B cell (primary cell): ENCODE measurements at regions not wholly inside any gene's neighbourhood (a gene's known extent, or its start where the extent isn't known, plus 50 kb on each side); places are given as distances from the start of the nearest gene placed in this dataset.

Experiments used
- ATAC-seq: fragments of 200-7000 bp; cut with Tn5 transposase; one replicate; pipeline ENCODE4 v1.10.0; 2021; ENCODE audit warnings: low read depth, mild to moderate bottlenecking, moderate number of reproducible peaks, moderate library complexity
- CTCF ChIA-PET: fragments of 350-600 bp; sonication (Branson Sonifier 250); formaldehyde crosslinking; loops from one replicate; lab custom pipeline; 2021; ENCODE audit warnings: antibody characterized with exemption, inconsistent platforms; lab: Charles Lee
- POLR2A ChIA-PET: fragments of 350-600 bp; sonication (Branson Sonifier 250); formaldehyde crosslinking; loops from one replicate; lab custom pipeline; 2021; ENCODE audit warnings: antibody characterized with exemption; lab: Charles Lee
- DNase-seq: peaks from one replicate; pipeline ENCODE4 v3.0.0; 2013
- H2AFZ ChIP-seq: 2 replicates; pipeline ENCODE4 v1.6.1; 2012; ENCODE audit warnings: mild to moderate bottlenecking, low read depth, low read length; ENCODE audit not compliant: insufficient read depth, poor library complexity, severe bottlenecking
- H3K27ac ChIP-seq, 2 donors: 1 replicate in 1 of 2; 2 replicates in 1 of 2; pipeline ENCODE4 v1.5.1; 2012 to 2013; ENCODE audit warnings: low read length in 2 of 2, mild to moderate bottlenecking in 2 of 2, moderate library complexity in 1 of 2
- H3K27me3 ChIP-seq, 4 experiments: fragments of 200-600 bp in 1 of 4; sonication (generic) in 1 of 4; replicated peaks in 1 of 4; 1 replicate in 2 of 4; 2 replicates in 2 of 4; pipeline versions ENCODE4 v1.6.1 to v1.7.0; 2013 to 2016; ENCODE audit warnings: low read length in 3 of 4, mild to moderate bottlenecking in 2 of 4, mixed read lengths in 1 of 4, moderate library complexity in 1 of 4; ENCODE audit not compliant: insufficient read depth in 4 of 4, control insufficient read depth in 3 of 4; ENCODE audit errors: control extremely low read depth in 1 of 4
- H3K36me3 ChIP-seq, 2 experiments: replicated peaks in 1 of 2; 1 replicate in 1 of 2; 2 replicates in 1 of 2; pipeline versions ENCODE4 v1.6.1 to v1.7.1; 2013; ENCODE audit warnings: low read length in 1 of 2; ENCODE audit not compliant: insufficient read depth in 2 of 2, control insufficient read depth in 1 of 2; ENCODE audit errors: control extremely low read depth in 1 of 2, extremely low read depth in 1 of 2
- H3K4me1 ChIP-seq, 2 donors: fragments of 200-600 bp in 1 of 2; sonication (generic) in 1 of 2; 1 replicate in 1 of 2; 2 replicates in 1 of 2; pipeline versions ENCODE4 v1.5.1 to v1.6.1; 2013 to 2017; ENCODE audit warnings: low read length in 2 of 2; ENCODE audit not compliant: control insufficient read depth in 2 of 2, insufficient read depth in 2 of 2
- H3K4me2 ChIP-seq: replicated peaks from 2 replicates; pipeline ENCODE3; 2012; ENCODE audit warnings: mild to moderate bottlenecking, low read depth, low read length; ENCODE audit not compliant: poor library complexity, severe bottlenecking
- H3K4me3 ChIP-seq, 5 experiments: fragments of 200-600 bp in 1 of 5; sonication (generic) in 1 of 5; 1 replicate in 3 of 5; 2 replicates in 2 of 5; pipeline versions ENCODE4 v1.5.1 to v1.7.0; 2011 to 2016; ENCODE audit warnings: low read length in 4 of 5, mild to moderate bottlenecking in 4 of 5, low read depth in 2 of 5, control low read depth in 1 of 5, moderate library complexity in 1 of 5; ENCODE audit not compliant: insufficient read depth in 1 of 5; ENCODE audit errors: control extremely low read depth in 1 of 5, extremely low read depth in 1 of 5
- H3K79me2 ChIP-seq: fragments of 200-600 bp; sonication (generic); one replicate; pipeline ENCODE4 v1.6.0; 2016; ENCODE audit warnings: low read length; ENCODE audit not compliant: control insufficient read depth, insufficient read depth
- H3K9ac ChIP-seq: fragments of 200-600 bp; sonication (generic); 2 replicates; pipeline ENCODE4 v1.6.1; 2017; ENCODE audit warnings: mild to moderate bottlenecking, low read length, moderate library complexity
- H3K9me3 ChIP-seq, 3 donors: one replicate each; pipeline versions ENCODE4 v1.6.1 to v1.7.1; 2013; ENCODE audit warnings: low read length in 2 of 3; ENCODE audit not compliant: control insufficient read depth in 2 of 3, insufficient read depth in 1 of 3; ENCODE audit errors: control extremely low read depth in 1 of 3
- H4K20me1 ChIP-seq: 2 replicates; pipeline ENCODE4 v1.6.0; 2012; ENCODE audit warnings: mild to moderate bottlenecking, low read length; ENCODE audit not compliant: insufficient read depth, control insufficient read depth, poor library complexity, severe bottlenecking
- H3K27ac Mint-ChIP-seq: one replicate; pipeline ENCODE4 v1.8.0; 2021; ENCODE audit warnings: mixed read lengths
- H3K27me3 Mint-ChIP-seq: one replicate; pipeline ENCODE4 v1.8.0; 2021; ENCODE audit warnings: mixed read lengths
- H3K4me1 Mint-ChIP-seq: one replicate; pipeline ENCODE4 v1.8.0; 2021; ENCODE audit warnings: mixed read lengths
- H3K4me3 Mint-ChIP-seq: one replicate; pipeline ENCODE4 v1.8.0; 2021; ENCODE audit warnings: mixed read lengths
- H3K9me3 Mint-ChIP-seq: one replicate; pipeline ENCODE4 v1.8.0; 2022; ENCODE audit warnings: mixed read lengths; ENCODE audit not compliant: insufficient read depth
- EZH2 ChIP-seq: IDR thresholded peaks from 2 replicates; pipeline ENCODE4 v1.6.1; 2012; ENCODE audit warnings: borderline replicate concordance, low read depth, mild to moderate bottlenecking, moderate library complexity, low read length; ENCODE audit not compliant: insufficient read depth, poor library complexity, severe bottlenecking
- WGBS: methylation state at CpG from one replicate; pipeline ENCODE4 v1.1.5; 2013; ENCODE audit warnings: missing lambda C conversion rate; ENCODE audit not compliant: insufficient coverage; 5-methylcytosine and 5-hydroxymethylcytosine counted together
- intact Hi-C: fragments of 100-400 bp; cut with micrococcal nuclease; formaldehyde crosslinking; loops from one replicate; pipeline ENCODE4 v1.10.0; 2022
- TF ChIP-seq, protein P1 (sequence below): fragments of 200-600 bp; IDR thresholded peaks from one replicate; pipeline ENCODE4 v1.8.0; 2022; ENCODE audit warnings: antibody characterized with exemption, mild to moderate bottlenecking

DNA sequence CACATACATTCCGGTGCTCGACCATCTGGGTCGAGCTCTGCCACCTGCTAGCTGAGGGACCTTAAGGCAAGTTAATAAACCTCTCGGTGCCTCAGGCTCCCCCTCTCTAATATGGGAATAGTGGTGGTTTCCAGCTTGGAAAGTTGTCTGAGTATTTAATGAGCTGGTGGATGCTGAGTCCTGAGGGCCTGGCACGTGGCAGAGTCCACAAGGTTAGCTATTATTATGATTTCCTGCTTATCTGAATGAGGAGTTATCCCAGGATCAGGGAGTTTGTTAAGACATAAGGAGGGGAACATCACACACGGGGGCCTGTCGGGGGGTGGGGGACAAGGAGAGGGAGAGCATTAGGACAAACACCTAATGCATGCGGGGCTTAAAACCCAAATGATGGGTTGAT lies 80.1 kb upstream of the SLC22A23 start:
- DNase-seq = no peak
- intact Hi-C loops = no loop called here
- H3K4me3 Mint-ChIP-seq = no peak overlapping the region
- H3K4me1 Mint-ChIP-seq = no peaks in the 10 kb centered on the region
- no peak overlapping the region for H3K9ac ChIP-seq
- H3K36me3 ChIP-seq = no peaks in the 10 kb centered on the region
- no peak overlapping the region for H3K27ac Mint-ChIP-seq
- H3K4me1 ChIP-seq = no peaks in the 10 kb centered on the region
- peaks cover 12% of the 10 kb centered on the region for H3K27me3 Mint-ChIP-seq
- no peaks in the 10 kb centered on the region for H3K79me2 ChIP-seq
- no peak for ATAC-seq
- H3K9me3 ChIP-seq = no peaks in the 10 kb centered on the region
- TF ChIP-seq EZH2 = no peak
- TF ChIP-seq, protein P1, sequence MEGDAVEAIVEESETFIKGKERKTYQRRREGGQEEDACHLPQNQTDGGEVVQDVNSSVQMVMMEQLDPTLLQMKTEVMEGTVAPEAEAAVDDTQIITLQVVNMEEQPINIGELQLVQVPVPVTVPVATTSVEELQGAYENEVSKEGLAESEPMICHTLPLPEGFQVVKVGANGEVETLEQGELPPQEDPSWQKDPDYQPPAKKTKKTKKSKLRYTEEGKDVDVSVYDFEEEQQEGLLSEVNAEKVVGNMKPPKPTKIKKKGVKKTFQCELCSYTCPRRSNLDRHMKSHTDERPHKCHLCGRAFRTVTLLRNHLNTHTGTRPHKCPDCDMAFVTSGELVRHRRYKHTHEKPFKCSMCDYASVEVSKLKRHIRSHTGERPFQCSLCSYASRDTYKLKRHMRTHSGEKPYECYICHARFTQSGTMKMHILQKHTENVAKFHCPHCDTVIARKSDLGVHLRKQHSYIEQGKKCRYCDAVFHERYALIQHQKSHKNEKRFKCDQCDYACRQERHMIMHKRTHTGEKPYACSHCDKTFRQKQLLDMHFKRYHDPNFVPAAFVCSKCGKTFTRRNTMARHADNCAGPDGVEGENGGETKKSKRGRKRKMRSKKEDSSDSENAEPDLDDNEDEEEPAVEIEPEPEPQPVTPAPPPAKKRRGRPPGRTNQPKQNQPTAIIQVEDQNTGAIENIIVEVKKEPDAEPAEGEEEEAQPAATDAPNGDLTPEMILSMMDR = no peak
- peaks cover 0 to 2% (median 0%) of the 10 kb centered on the region in 4 experiments for H3K27me3 ChIP-seq
- ChIA-PET POLR2A (no interaction called here), CTCF (interaction anchor here (0.6 kb wide), 1 partner anchor 257 kb away, joined by 3 read pairs; no protein-coding TSS in a partner anchor)
- H4K20me1 ChIP-seq = no peaks in the 10 kb centered on the region
- no peak overlapping the region for H3K27ac ChIP-seq
- no peaks in the 10 kb centered on the region for H3K9me3 Mint-ChIP-seq
- 91% methylated on average over 6 of the region's 8 CpGs for WGBS
- H2AFZ ChIP-seq = no peak overlapping the region
- H3K4me2 ChIP-seq = no peak overlapping the region
- H3K4me3 ChIP-seq = no peak overlapping the region

DNA sequence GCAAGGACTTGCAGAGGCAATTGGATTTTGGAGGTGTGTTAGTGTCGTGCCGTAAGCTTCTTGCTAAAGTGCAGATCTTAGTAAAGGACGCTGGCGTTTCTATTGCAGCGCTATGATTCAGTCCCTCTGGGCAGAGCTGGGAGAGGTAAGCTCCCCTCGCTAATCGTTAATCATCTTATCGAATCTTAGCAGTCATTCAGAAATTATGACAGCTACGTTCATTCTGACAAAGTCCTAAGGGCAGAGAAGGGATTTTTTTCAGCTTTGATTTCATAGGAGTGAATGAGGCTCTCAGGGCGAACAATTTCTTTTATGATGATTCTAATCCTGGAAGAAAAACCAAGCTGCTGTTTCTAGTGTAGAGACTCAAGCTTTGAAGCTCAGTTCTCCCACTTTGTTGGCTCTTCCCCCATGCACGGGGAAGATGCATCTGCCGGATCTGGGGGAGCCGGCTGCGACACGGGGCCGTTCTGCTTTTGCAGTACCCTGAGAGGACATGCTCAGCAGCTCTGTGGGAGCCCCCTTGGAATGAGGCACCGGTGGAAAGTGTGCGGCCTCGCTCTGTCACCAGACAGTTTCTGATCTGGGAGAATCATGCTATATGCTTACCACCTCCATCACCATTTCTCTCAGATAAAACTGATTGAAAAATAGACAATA lies 79.1 kb upstream of the SLC22A23 start:
- H3K9me3 Mint-ChIP-seq = no peaks in the 10 kb centered on the region
- Histone ChIP-seq H2AFZ (no peak overlapping the region), H3K36me3 (no peaks in the 10 kb centered on the region), H3K4me1 (no peaks in the 10 kb centered on the region), H4K20me1 (no peaks in the 10 kb centered on the region), H3K27ac (no peak overlapping the region), H3K9ac (no peak overlapping the region), H3K4me2 (no peak overlapping the region), H3K4me3 (no peak overlapping the region), H3K27me3 (peaks cover 0 to 2% (median 0%) of the 10 kb centered on the region in 4 experiments), H3K9me3 (no peaks in the 10 kb centered on the region), H3K79me2 (no peaks in the 10 kb centered on the region)
- ATAC-seq = no peak
- ChIA-PET CTCF (interaction anchor here (0.6 kb wide), 1 partner anchor 256 kb away, joined by 3 read pairs; no protein-coding TSS in a partner anchor), POLR2A (no interaction called here)
- DNase-seq = no peak
- no peak for TF ChIP-seq EZH2
- TF ChIP-seq, protein P1 = no peak
- H3K4me3 Mint-ChIP-seq = no peak overlapping the region
- peaks cover 12% of the 10 kb centered on the region for H3K27me3 Mint-ChIP-seq
- H3K4me1 Mint-ChIP-seq = no peaks in the 10 kb centered on the region
- 90% methylated on average over 12 of the region's 19 CpGs for WGBS
- intact Hi-C loops = no loop called here
- no peak overlapping the region for H3K27ac Mint-ChIP-seq
